Hematopoietic multipotent progenitor cell treated with erythropoietin and hydrocortisone succinate and interleukin-3 and kit ligand, for 8 days (in vitro differentiated cells): ENCODE measurements at regions not wholly inside any gene's neighbourhood (a gene's known extent, or its start where the extent isn't known, plus 50 kb on each side); places are given as distances from the start of the nearest gene placed in this dataset.
"Not testable (repeated sequence)": the region's sequence is repeated elsewhere in the genome, so short reads cannot be mapped to it uniquely, and the experiment has no call there.

Experiments
- DNase-seq: peaks from one replicate; pipeline ENCODE4 v3.0.0-alpha.2; 2015

- DNase-seq, result no peak
Measured at GRCh38 chr3:152671446-152672319, 163.2 kb upstream of the P2RY1 start.

DNA sequence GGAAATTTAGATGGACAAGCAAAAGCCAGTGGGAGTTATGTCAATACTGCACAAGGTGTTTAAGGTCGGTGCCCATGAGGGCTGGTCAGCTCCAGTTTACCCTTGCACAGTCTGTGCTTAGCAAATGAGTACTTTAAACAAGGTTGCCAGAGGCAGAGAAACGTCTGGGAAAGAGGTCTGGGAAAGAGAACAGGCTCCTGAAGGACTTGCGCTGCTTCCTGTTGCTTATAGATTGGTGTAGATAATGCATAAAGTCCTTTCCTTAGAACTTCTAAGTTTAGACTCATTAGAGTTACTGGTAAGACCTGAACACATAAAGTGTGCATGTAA, 162.6 kb upstream of the P2RY1 start:
- DNase-seq, result no peak

GRCh38 chr3:152676810-152677379, 158.0 kb upstream of the P2RY1 start:
- no peak for DNase-seq

- DNase-seq, result no peak
Measured at GRCh38 chr3:152677491-152677890, 157.4 kb upstream of the P2RY1 start.

GRCh38 chr3:152682477-152682876, 152.5 kb upstream of the P2RY1 start:
- DNase-seq, result no peak

DNA sequence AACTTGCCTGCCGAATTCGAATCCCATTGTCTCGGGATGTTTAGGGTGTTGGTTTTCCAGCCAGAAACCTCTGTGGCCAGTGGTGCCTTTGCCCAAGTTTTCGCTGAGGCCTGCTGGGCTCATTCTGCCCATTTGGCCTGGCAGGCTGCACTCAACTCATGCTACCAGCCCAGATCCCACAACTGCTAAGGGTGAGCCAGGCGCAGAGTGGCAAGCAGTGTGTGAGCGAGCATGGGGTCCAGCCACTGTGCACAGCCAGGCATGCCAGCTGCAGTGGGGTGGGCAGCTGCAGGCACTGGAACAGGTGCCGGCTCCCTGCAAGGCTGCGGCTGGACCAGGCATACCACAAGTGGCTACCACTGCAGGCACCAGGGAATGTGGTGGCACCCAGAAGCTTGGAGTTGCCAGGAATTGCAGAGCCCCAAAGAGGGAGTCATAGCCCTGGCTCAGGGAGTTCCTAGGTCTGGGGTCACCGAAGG, 151.4 kb upstream of the P2RY1 start:
- DNase-seq, result no peak

- no peak for DNase-seq
Measured at GRCh38 chr3:152684279-152684678, 150.7 kb upstream of the P2RY1 start.

DNA sequence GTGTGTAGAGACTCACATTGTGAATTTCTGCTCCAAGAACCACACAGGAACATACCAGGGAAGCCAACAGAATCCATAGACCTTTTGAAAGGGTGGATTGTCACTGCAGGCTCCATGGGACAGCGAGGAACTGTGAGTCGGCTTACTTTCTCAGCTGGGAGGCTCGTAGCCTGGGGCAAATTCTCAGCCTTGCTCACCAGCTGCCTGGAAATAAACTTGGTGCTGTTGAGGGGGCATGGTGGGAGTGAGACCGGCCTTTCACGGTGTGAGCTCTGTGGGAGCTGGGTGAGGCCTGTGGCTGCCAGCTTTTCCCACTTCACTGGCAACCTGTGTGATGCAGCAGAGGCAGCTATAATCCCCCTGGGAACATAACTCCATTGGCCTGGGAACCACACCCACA, 146.6 kb upstream of the P2RY1 start:
- no peak for DNase-seq

GRCh38 chr3:152692326-152692725, 142.6 kb upstream of the P2RY1 start:
- not testable (repeated sequence) for DNase-seq

DNA sequence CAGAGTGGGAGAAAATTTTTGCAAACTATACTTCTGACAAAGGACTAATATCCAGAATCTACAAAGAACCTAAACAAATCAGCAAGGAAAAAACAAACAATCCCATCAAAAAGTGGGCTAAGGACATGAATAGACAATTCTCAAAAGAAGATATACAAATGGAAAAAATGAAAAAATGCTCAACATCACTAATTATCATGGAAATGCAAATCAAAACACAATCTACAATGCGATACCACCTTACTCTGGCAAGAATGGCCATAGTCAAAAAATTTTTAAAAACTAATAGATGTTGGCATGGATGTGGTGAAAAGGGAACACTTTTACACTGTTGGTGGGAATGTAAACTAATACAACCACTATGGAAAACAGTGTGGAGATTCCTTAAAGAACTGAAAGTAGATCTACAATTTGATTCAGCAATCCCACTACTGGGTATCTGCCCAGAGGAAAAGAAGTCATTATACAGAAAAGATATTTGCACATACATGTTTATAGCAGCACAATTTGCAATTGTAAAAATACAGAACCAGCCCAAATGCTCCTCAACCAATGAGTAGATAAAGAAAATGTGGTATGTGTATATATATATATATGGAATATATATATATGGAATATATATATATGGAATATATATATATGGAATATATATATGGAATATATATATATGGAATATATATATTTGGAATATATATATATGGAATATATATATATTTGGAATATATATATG, 141.2 kb upstream of the P2RY1 start:
- DNase-seq, result not testable (repeated sequence)

- no peak for DNase-seq
Measured at GRCh38 chr3:152695840-152696239, 139.1 kb upstream of the P2RY1 start.

DNA sequence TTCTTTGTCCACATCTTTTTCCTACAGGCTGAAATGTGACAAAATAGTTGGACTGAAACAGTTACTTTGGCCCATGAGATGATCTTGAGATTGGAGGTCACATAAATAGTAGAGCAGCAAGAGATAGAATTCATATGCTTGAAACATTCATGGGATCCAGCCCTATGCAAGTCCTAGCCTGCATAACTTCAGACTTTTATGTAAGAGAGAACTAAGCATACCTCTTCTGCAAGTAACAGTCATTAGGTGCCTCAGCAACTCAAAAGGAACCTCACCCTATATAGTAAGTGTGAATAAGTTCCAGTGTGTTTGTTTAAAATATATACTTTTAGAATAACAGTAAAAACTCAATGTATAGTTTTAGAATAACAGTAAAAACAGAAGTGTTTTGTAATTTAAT, 138.0 kb upstream of the P2RY1 start:
- no peak for DNase-seq

DNA sequence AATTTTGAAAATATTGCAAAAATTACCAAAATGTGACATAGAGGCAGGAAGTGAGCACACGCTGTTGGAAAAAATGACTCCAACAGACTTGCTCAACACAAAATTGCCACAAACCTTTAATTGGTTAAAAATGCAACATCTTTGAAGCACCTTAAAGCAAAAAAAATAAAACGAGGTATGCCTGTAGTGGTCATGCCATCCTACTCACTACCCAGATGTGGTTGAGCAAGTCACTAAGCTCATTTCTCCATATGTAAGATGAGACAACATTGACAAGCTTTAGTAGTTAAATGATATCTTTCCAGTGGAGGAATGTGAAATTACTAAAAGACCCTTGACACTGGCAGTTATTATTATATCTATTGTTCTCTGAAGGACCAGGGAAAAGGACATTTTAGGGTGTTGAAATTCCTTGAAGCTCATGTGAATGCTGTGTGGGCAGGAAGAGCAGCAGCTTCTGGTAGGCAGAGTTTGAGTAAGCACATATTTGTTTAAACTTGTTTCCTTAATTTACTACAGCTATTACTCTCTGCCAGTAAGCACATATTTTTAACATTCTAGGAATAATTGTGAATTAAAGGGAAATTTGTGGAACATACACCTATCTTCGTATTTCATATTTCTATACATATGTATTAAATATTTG, 131.6 kb upstream of the P2RY1 start:
- DNase-seq, result no peak

GRCh38 chr3:152706991-152707713, 127.8 kb upstream of the P2RY1 start:
- no peak for DNase-seq

- no peak for DNase-seq
Measured at GRCh38 chr3:152709659-152710058, 125.3 kb upstream of the P2RY1 start.

GRCh38 chr3:152710549-152710948, 124.4 kb upstream of the P2RY1 start:
- DNase-seq, result no peak

- DNase-seq, result peak; percentile 28
Measured at GRCh38 chr3:152713989-152714388, 120.9 kb upstream of the P2RY1 start.

DNA sequence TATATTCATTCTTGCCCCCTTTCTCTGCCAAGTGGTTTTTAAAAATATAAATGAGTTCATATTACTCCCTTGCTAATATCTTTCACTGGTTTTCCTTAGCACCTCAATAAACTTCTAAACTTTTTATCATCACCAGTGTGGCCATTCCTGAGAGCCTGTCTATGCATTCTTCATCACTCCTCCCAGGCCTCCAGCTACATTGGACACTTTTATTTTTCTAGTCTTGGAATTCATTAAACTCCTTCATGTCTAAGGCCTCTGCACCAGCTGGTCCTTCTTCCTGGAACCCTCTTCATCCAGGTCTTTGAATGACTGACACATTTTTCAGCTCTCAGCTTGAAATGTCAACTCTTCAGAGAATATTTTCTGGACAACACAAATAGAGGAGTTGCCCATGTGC, 120.4 kb upstream of the P2RY1 start:
- DNase-seq, result no peak

- DNase-seq, result no peak
Measured at GRCh38 chr3:152717252-152717651, 117.7 kb upstream of the P2RY1 start.

GRCh38 chr3:152718810-152719209, 116.1 kb upstream of the P2RY1 start:
- DNase-seq, result no peak

DNA sequence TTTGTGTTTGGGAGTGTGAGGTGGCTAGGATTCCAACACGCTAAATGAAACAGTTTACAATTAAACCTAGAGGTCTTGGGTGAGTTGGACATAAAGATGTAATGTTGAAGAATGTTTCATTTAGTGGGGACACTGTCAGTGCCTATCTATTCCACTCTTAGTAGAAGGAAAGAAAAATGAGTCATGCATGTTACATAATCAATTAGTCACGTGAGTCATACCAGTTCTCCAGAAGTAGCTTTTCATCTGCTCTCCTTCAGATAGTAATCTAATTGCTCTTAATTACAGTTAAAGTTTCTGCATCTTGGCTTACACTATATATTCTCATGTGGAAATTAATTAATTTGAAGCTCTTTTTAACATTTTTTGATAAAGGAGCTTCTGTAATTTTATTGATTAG, 115.7 kb upstream of the P2RY1 start:
- DNase-seq, result peak; percentile 68

DNA sequence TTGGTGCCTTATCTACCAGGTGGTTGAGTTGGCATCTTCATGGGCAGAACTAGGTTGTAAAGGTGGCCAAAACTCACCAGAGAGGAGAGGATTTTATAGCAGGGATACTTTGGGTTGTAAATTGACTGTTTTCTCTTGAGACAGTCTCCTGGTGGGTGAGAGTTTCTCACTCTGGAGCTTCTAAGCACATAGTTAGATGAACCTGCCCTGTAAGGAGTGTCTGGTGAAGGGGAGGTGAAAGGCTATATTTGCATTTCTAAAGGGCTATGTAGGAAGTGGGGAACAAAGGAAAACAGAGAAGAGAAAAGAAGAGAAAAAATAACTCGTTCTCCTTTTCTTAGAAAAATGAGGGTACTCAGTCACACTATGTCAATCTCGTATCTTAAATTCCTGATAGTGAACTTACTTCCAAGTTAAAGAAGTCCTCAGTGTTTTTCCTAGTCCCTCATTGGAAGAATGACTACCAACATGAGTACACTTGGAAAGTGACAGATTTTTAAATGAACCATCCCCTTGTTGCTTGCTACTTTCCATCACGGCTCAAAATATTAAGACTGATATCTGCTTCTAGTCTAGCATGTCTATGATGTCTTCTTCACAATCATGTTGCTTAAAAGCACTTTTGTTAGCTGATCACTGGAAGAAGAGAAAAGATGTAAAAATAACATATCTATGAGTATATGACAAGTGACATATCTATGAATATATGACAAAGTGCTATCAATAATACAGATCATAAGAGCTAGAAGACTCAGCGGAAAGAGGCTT, 113.8 kb upstream of the P2RY1 start:
- no peak for DNase-seq
